CD8-positive, alpha-beta memory T cell (primary cell): ENCODE measurements at regions not wholly inside any gene's neighbourhood (a gene's known extent, or its start where the extent isn't known, plus 50 kb on each side); places are given as distances from the start of the nearest gene placed in this dataset.

Experiments
- CTCF ChIA-PET: fragments of 350-600 bp; sonication (Branson Sonifier 250); formaldehyde crosslinking; loops from one replicate; lab custom pipeline; 2021; ENCODE audit warnings: antibody characterized with exemption; lab: Charles Lee
- POLR2A ChIA-PET: fragments of 350-600 bp; sonication (Branson Sonifier 250); formaldehyde crosslinking; loops from one replicate; lab custom pipeline; 2021; ENCODE audit warnings: antibody characterized with exemption; lab: Charles Lee
- DNase-seq, 5 donors: peaks; one replicate each; pipeline versions ENCODE4 v3.0.0 to v3.0.0-alpha.2; 2020 to 2022; ENCODE audit warnings: mixed read lengths in 1 of 5
- H3K27ac ChIP-seq: one replicate; pipeline ENCODE4 v1.7.0; 2013; ENCODE audit warnings: low read depth, mild to moderate bottlenecking, low read length, moderate library complexity
- H3K27me3 ChIP-seq: 2 replicates; pipeline ENCODE4 v1.7.0; 2013; ENCODE audit warnings: low read length, mild to moderate bottlenecking; ENCODE audit not compliant: insufficient read depth, poor library complexity, severe bottlenecking
- H3K36me3 ChIP-seq: 2 replicates; pipeline ENCODE4 v1.7.0; 2013; ENCODE audit warnings: mild to moderate bottlenecking, low read length, moderate library complexity; ENCODE audit not compliant: insufficient read depth
- H3K4me1 ChIP-seq: 2 replicates; pipeline ENCODE4 v1.7.0; 2013; ENCODE audit warnings: mild to moderate bottlenecking, low read length, moderate library complexity; ENCODE audit not compliant: insufficient read depth
- H3K4me3 ChIP-seq: 2 replicates; pipeline ENCODE4 v1.7.0; 2013; ENCODE audit warnings: mild to moderate bottlenecking, low read length
- H3K9me3 ChIP-seq: 2 replicates; pipeline ENCODE4 v1.7.0; 2013; ENCODE audit warnings: mild to moderate bottlenecking, low read length
- H3K27ac Mint-ChIP-seq, 8 donors: one replicate each; pipeline ENCODE4 v1.8.0; 2020 to 2021; ENCODE audit warnings: mixed read lengths in 8 of 8, mild to moderate bottlenecking in 6 of 8, inconsistent platforms in 3 of 8, moderate library complexity in 3 of 8
- H3K27me3 Mint-ChIP-seq, 2 donors: one replicate each; pipeline ENCODE4 v1.8.0; 2020 to 2021; ENCODE audit warnings: mixed read lengths in 2 of 2, mild to moderate bottlenecking in 1 of 2, moderate library complexity in 1 of 2
- H3K36me3 Mint-ChIP-seq, 3 donors: one replicate each; pipeline ENCODE4 v1.8.0; 2020 to 2021; ENCODE audit warnings: mixed read lengths in 3 of 3, inconsistent platforms in 1 of 3, mild to moderate bottlenecking in 1 of 3
- H3K4me1 Mint-ChIP-seq, 3 donors: one replicate each; pipeline ENCODE4 v1.8.0; 2020 to 2021; ENCODE audit warnings: mixed read lengths in 3 of 3, inconsistent platforms in 1 of 3, mild to moderate bottlenecking in 1 of 3
- H3K4me3 Mint-ChIP-seq, 7 donors: one replicate each; pipeline ENCODE4 v1.8.0; 2020 to 2021; ENCODE audit warnings: mixed read lengths in 7 of 7, mild to moderate bottlenecking in 6 of 7, moderate library complexity in 4 of 7, inconsistent platforms in 2 of 7
- H3K9me3 Mint-ChIP-seq, 5 donors: one replicate each; pipeline ENCODE4 v1.8.0; 2020 to 2022; ENCODE audit warnings: mixed read lengths in 5 of 5, mild to moderate bottlenecking in 3 of 5, moderate library complexity in 2 of 5, inconsistent platforms in 1 of 5

- POLR2A ChIA-PET: no interaction called here
- Histone ChIP-seq H3K36me3 (no peaks in the 10 kb centered on the region), H3K4me3 (no peak overlapping the region), H3K27me3 (no peaks in the 10 kb centered on the region), H3K9me3 (no peaks in the 10 kb centered on the region), H3K27ac (no peak overlapping the region), H3K4me1 (no peaks in the 10 kb centered on the region)
- H3K9me3 Mint-ChIP-seq: no peaks in the 10 kb centered on the region
- H3K27ac Mint-ChIP-seq: no peak overlapping the region
- no peaks in the 10 kb centered on the region for H3K36me3 Mint-ChIP-seq
- peaks cover 6 to 13% of the 10 kb centered on the region in 2 donors for H3K27me3 Mint-ChIP-seq
- no peak overlapping the region for H3K4me3 Mint-ChIP-seq
- CTCF ChIA-PET: no interaction called here
- no peak for DNase-seq
- H3K4me1 Mint-ChIP-seq: no peaks in the 10 kb centered on the region
Measured at GRCh38 chr10:62904281-62904875, 88.2 kb upstream of the EGR2 start.

GRCh38 chr10:62903828-62904227 lies 87.7 kb upstream of the EGR2 start:
- ChIA-PET POLR2A (no interaction called here), CTCF (no interaction called here)
- no peaks in the 10 kb centered on the region for H3K9me3 Mint-ChIP-seq
- no peak overlapping the region for H3K4me3 Mint-ChIP-seq
- H3K36me3 ChIP-seq: no peaks in the 10 kb centered on the region
- no peak overlapping the region for H3K27ac ChIP-seq
- no peak for DNase-seq
- no peaks in the 10 kb centered on the region for H3K27me3 ChIP-seq
- no peaks in the 10 kb centered on the region for H3K36me3 Mint-ChIP-seq
- peaks cover 6 to 13% of the 10 kb centered on the region in 2 donors for H3K27me3 Mint-ChIP-seq
- H3K9me3 ChIP-seq: no peaks in the 10 kb centered on the region
- no peaks in the 10 kb centered on the region for H3K4me1 Mint-ChIP-seq
- no peaks in the 10 kb centered on the region for H3K4me1 ChIP-seq
- H3K4me3 ChIP-seq: no peak overlapping the region
- no peak overlapping the region for H3K27ac Mint-ChIP-seq

GRCh38 chr10:62900829-62901571 lies 84.8 kb upstream of the EGR2 start:
- no peaks in the 10 kb centered on the region for H3K9me3 Mint-ChIP-seq
- Histone ChIP-seq H3K36me3 (no peaks in the 10 kb centered on the region), H3K4me1 (no peaks in the 10 kb centered on the region), H3K4me3 (no peak overlapping the region), H3K27ac (no peak overlapping the region), H3K9me3 (no peaks in the 10 kb centered on the region), H3K27me3 (no peaks in the 10 kb centered on the region)
- H3K27me3 Mint-ChIP-seq: peaks cover 6 to 13% of the 10 kb centered on the region in 2 donors
- no peak for DNase-seq
- no peaks in the 10 kb centered on the region for H3K4me1 Mint-ChIP-seq
- POLR2A ChIA-PET: no interaction called here
- no peaks in the 10 kb centered on the region for H3K36me3 Mint-ChIP-seq
- CTCF ChIA-PET: no interaction called here
- H3K4me3 Mint-ChIP-seq: no peak overlapping the region
- H3K27ac Mint-ChIP-seq: no peak overlapping the region

GRCh38 chr10:62899311-62899710 lies 83.1 kb upstream of the EGR2 start:
- Histone ChIP-seq H3K9me3 (no peaks in the 10 kb centered on the region), H3K27ac (no peak overlapping the region), H3K4me1 (no peaks in the 10 kb centered on the region), H3K36me3 (no peaks in the 10 kb centered on the region), H3K27me3 (no peaks in the 10 kb centered on the region), H3K4me3 (no peak overlapping the region)
- Mint-ChIP-seq H3K4me1 (no peaks in the 10 kb centered on the region), H3K4me3 (no peak overlapping the region), H3K27me3 (peaks cover 2% of the 10 kb centered on the region in 2 donors), H3K36me3 (no peaks in the 10 kb centered on the region), H3K27ac (no peak overlapping the region), H3K9me3 (no peaks in the 10 kb centered on the region)
- ChIA-PET CTCF (no interaction called here), POLR2A (no interaction called here)
- no peak for DNase-seq

- DNase-seq: no peak
- Mint-ChIP-seq H3K36me3 (peaks cover 0 to 3% (median 0%) of the 10 kb centered on the region in 3 donors), H3K4me1 (no peaks in the 10 kb centered on the region), H3K9me3 (no peaks in the 10 kb centered on the region), H3K27ac (no peak overlapping the region), H3K4me3 (no peak overlapping the region), H3K27me3 (peaks cover 0 to 7% of the 10 kb centered on the region in 2 donors)
- ChIA-PET CTCF (no interaction called here), POLR2A (no interaction called here)
- H3K27me3 ChIP-seq: no peaks in the 10 kb centered on the region
- no peak overlapping the region for H3K27ac ChIP-seq
- no peaks in the 10 kb centered on the region for H3K9me3 ChIP-seq
- H3K4me3 ChIP-seq: no peak overlapping the region
- H3K36me3 ChIP-seq: no peaks in the 10 kb centered on the region
- H3K4me1 ChIP-seq: no peaks in the 10 kb centered on the region
Measured at GRCh38 chr10:62895063-62895462, 78.9 kb upstream of the EGR2 start.

GRCh38 chr10:62894156-62894555 lies 78.0 kb upstream of the EGR2 start:
- ChIA-PET POLR2A (no interaction called here), CTCF (no interaction called here)

GRCh38 chr10:62893036-62893435 lies 76.9 kb upstream of the EGR2 start:
- Mint-ChIP-seq H3K27me3 (peaks cover 2 to 15% of the 10 kb centered on the region in 2 donors), H3K4me1 (no peaks in the 10 kb centered on the region), H3K36me3 (peaks cover 0 to 3% (median 0%) of the 10 kb centered on the region in 3 donors), H3K4me3 (no peak overlapping the region), H3K9me3 (no peaks in the 10 kb centered on the region), H3K27ac (no peak overlapping the region)
- ChIA-PET CTCF (no interaction called here), POLR2A (no interaction called here)
- Histone ChIP-seq H3K27me3 (no peaks in the 10 kb centered on the region), H3K9me3 (no peaks in the 10 kb centered on the region), H3K4me3 (no peak overlapping the region), H3K36me3 (no peaks in the 10 kb centered on the region), H3K27ac (no peak overlapping the region), H3K4me1 (no peaks in the 10 kb centered on the region)
- DNase-seq: no peak

More at GRCh38 chr10:62894156-62894555, 78.0 kb upstream of the EGR2 start:
- Mint-ChIP-seq H3K4me3 (no peak overlapping the region), H3K27ac (no peak overlapping the region), H3K36me3 (peaks cover 0 to 3% (median 0%) of the 10 kb centered on the region in 3 donors), H3K9me3 (no peaks in the 10 kb centered on the region), H3K4me1 (no peaks in the 10 kb centered on the region), H3K27me3 (peaks cover 0 to 7% of the 10 kb centered on the region in 2 donors)
- H3K4me3 ChIP-seq: no peak overlapping the region
- H3K36me3 ChIP-seq: no peaks in the 10 kb centered on the region
- no peak overlapping the region for H3K27ac ChIP-seq
- DNase-seq: no peak
- H3K27me3 ChIP-seq: no peaks in the 10 kb centered on the region
- no peaks in the 10 kb centered on the region for H3K9me3 ChIP-seq
- no peaks in the 10 kb centered on the region for H3K4me1 ChIP-seq

GRCh38 chr10:62890395-62890794 lies 74.2 kb upstream of the EGR2 start:
- Mint-ChIP-seq H3K27ac (no peak overlapping the region), H3K4me1 (no peaks in the 10 kb centered on the region), H3K4me3 (no peak overlapping the region), H3K9me3 (peaks cover 0 to 1% (median 0%) of the 10 kb centered on the region in 5 donors), H3K27me3 (peaks cover 5 to 15% of the 10 kb centered on the region in 2 donors), H3K36me3 (peaks cover 0 to 3% (median 0%) of the 10 kb centered on the region in 3 donors)
- DNase-seq: no peak
- no peaks in the 10 kb centered on the region for H3K9me3 ChIP-seq
- no peaks in the 10 kb centered on the region for H3K36me3 ChIP-seq
- ChIA-PET CTCF (no interaction called here), POLR2A (no interaction called here)
- H3K4me3 ChIP-seq: no peak overlapping the region
- no peak overlapping the region for H3K27ac ChIP-seq
- no peaks in the 10 kb centered on the region for H3K4me1 ChIP-seq
- H3K27me3 ChIP-seq: no peaks in the 10 kb centered on the region
